Neural crest cell (in vitro differentiated cells): ENCODE measurements at regions not wholly inside any gene's neighbourhood (a gene's known extent, or its start where the extent isn't known, plus 50 kb on each side); places are given as distances from the start of the nearest gene placed in this dataset.
"Not testable (repeated sequence)": the region's sequence is repeated elsewhere in the genome, so short reads cannot be mapped to it uniquely, and the experiment has no call there.

Experiments used
- DNase-seq: peaks from one replicate; pipeline ENCODE4 v3.0.0; 2021; ENCODE audit warnings: low read depth, mixed read lengths, low spot score
- H3K27ac Mint-ChIP-seq: one replicate; pipeline ENCODE4 v1.8.0; 2021; ENCODE audit warnings: mild to moderate bottlenecking, mixed read lengths; ENCODE audit not compliant: unreplicated experiment
- H3K27me3 Mint-ChIP-seq: 2 replicates; pipeline ENCODE4 v1.8.0; 2021; ENCODE audit warnings: low read depth, mild to moderate bottlenecking, mixed read lengths
- H3K36me3 Mint-ChIP-seq: 2 replicates; pipeline ENCODE4 v1.8.0; 2021; ENCODE audit warnings: low read depth, mild to moderate bottlenecking, mixed read lengths
- H3K4me1 Mint-ChIP-seq: 2 replicates; pipeline ENCODE4 v1.8.0; 2021; ENCODE audit warnings: mixed read lengths
- H3K4me3 Mint-ChIP-seq: one replicate; pipeline ENCODE4 v1.8.0; 2021; ENCODE audit warnings: mild to moderate bottlenecking, mixed read lengths
- H3K9me3 Mint-ChIP-seq: 2 replicates; pipeline ENCODE4 v1.8.0; 2021; ENCODE audit warnings: mixed read lengths
- CTCF ChIP-seq: fragments of 200-600 bp; sonication (generic); conservative IDR thresholded peaks from 2 replicates; pipeline ENCODE4 v1.5.0; 2021; ENCODE audit warnings: antibody characterized with exemption, mild to moderate bottlenecking

GRCh38 chr2:215790523-215791421, 222.6 kb downstream of the MREG start:
- H3K27me3 Mint-ChIP-seq: no peaks in the 10 kb centered on the region
- peaks cover 5% of the 10 kb centered on the region for H3K4me1 Mint-ChIP-seq
- no peak for TF ChIP-seq CTCF
- H3K36me3 Mint-ChIP-seq: no peaks in the 10 kb centered on the region
- H3K9me3 Mint-ChIP-seq: peaks cover 2% of the 10 kb centered on the region
- peak overlapping the region; percentile 76 for H3K27ac Mint-ChIP-seq
- H3K4me3 Mint-ChIP-seq: no peak overlapping the region
- DNase-seq: no peak

GRCh38 chr2:215787565-215788178, 225.7 kb downstream of the MREG start:
- no peak for DNase-seq
- Mint-ChIP-seq H3K27ac (no peak overlapping the region), H3K4me3 (no peak overlapping the region), H3K9me3 (peaks cover 5% of the 10 kb centered on the region), H3K4me1 (peaks cover 21% of the 10 kb centered on the region), H3K27me3 (no peaks in the 10 kb centered on the region), H3K36me3 (no peaks in the 10 kb centered on the region)
- TF ChIP-seq CTCF: no peak

- H3K27ac Mint-ChIP-seq: no peak overlapping the region
- no peak for TF ChIP-seq CTCF
- H3K4me1 Mint-ChIP-seq: peaks cover 21% of the 10 kb centered on the region
These were observed 226.3 kb downstream of the MREG start for GRCh38 chr2:215787025-215787424.

GRCh38 chr2:215784371-215784783, 229.0 kb downstream of the MREG start:
- H3K27ac Mint-ChIP-seq: peak overlapping the region; percentile 88
- H3K4me3 Mint-ChIP-seq: no peak overlapping the region
- peaks cover 16% of the 10 kb centered on the region for H3K4me1 Mint-ChIP-seq
- no peaks in the 10 kb centered on the region for H3K36me3 Mint-ChIP-seq
- peaks cover 5% of the 10 kb centered on the region for H3K9me3 Mint-ChIP-seq
- DNase-seq: no peak
- TF ChIP-seq CTCF: no peak
- H3K27me3 Mint-ChIP-seq: no peaks in the 10 kb centered on the region

More at GRCh38 chr2:215787025-215787424, 226.3 kb downstream of the MREG start:
- Mint-ChIP-seq H3K27me3 (no peaks in the 10 kb centered on the region), H3K4me3 (no peak overlapping the region), H3K36me3 (no peaks in the 10 kb centered on the region), H3K9me3 (peaks cover 5% of the 10 kb centered on the region)
- no peak for DNase-seq

GRCh38 chr2:215783640-215784039, 229.7 kb downstream of the MREG start:
- not testable (repeated sequence) for H3K4me3 Mint-ChIP-seq

GRCh38 chr2:215782965-215783364, 230.4 kb downstream of the MREG start:
- peaks cover 5% of the 10 kb centered on the region for H3K9me3 Mint-ChIP-seq

More at GRCh38 chr2:215783640-215784039, 229.7 kb downstream of the MREG start:
- H3K27me3 Mint-ChIP-seq, H3K36me3 Mint-ChIP-seq, DNase-seq, H3K27ac Mint-ChIP-seq, H3K9me3 Mint-ChIP-seq: not testable (repeated sequence)
- peaks cover 16% of the 10 kb centered on the region for H3K4me1 Mint-ChIP-seq

More at GRCh38 chr2:215782965-215783364, 230.4 kb downstream of the MREG start:
- Mint-ChIP-seq H3K27me3 (no peaks in the 10 kb centered on the region), H3K36me3 (no peaks in the 10 kb centered on the region), H3K27ac (no peak overlapping the region), H3K4me3 (no peak overlapping the region), H3K4me1 (peaks cover 16% of the 10 kb centered on the region)
- no peak for TF ChIP-seq CTCF
- DNase-seq: no peak
